ENCODE measurements at regions not wholly inside any gene's neighbourhood (a gene's known extent, or its start where the extent isn't known, plus 50 kb on each side); places are given as distances from the start of the nearest gene placed in this dataset.
A peak's percentile ranks its signal among the peaks of the same experiment; 100 is the strongest.

GRCh38 chr4:77430847-77431246 lies 174.8 kb upstream of the CXCL13 start:
- dilution Hi-C loops (cut with MboI; ENCODE audit: extremely low pct_ligation_motif_present, low sequenced_read_pairs), result no loop called here
- Histone ChIP-seq H3K9me1 (ENCODE audit: control insufficient read depth, extremely low read depth, insufficient read depth, low read length) (no peaks in the 10 kb centered on the region), H3K4me1 (ENCODE audit: control insufficient read depth, extremely low read depth, insufficient read depth, low read length) (no peaks in the 10 kb centered on the region), H3K4me2 (ENCODE audit: control insufficient read depth, extremely low read depth, insufficient read depth, low read depth, low read length) (no peak overlapping the region), H3K9me3 (ENCODE audit: control insufficient read depth, low read depth, low read length) (no peaks in the 10 kb centered on the region), H3K79me2 (ENCODE audit: control insufficient read depth, insufficient read depth, low read length) (no peaks in the 10 kb centered on the region), H3K27ac (ENCODE audit: control insufficient read depth, insufficient read depth, low read length) (no peak overlapping the region), H3K27me3 (ENCODE audit: control insufficient read depth, extremely low read depth, insufficient read depth, low read length) (peaks cover 17% of the 10 kb centered on the region), H4K20me1 (ENCODE audit: control insufficient read depth, extremely low read depth, insufficient read depth, low read length) (no peaks in the 10 kb centered on the region), H2AFZ (ENCODE audit: control insufficient read depth, low read length) (no peak overlapping the region), H3K4me3 (ENCODE audit: control insufficient read depth in 2 of 3, extremely low read depth in 1 of 3, insufficient read depth in 2 of 3, low read depth in 1 of 3, low read length in 3 of 3) (no peak overlapping the region), H3K36me3 (ENCODE audit: control insufficient read depth in 2 of 2, extremely low read depth in 1 of 2, insufficient read depth in 2 of 2, low read length in 2 of 2) (no peaks in the 10 kb centered on the region), H3K9ac (ENCODE audit: control insufficient read depth, extremely low read depth, insufficient read depth, low read length) (no peak overlapping the region)
- no peak for FAIRE-seq
- TF ChIP-seq EZH2 (IDR thresholded peaks at IDR 0.05; ENCODE audit: low read length) (no peak), CTCF (optimal IDR thresholded peaks at IDR 0.05 in 1 of 3, IDR thresholded peaks at IDR 0.05 in 1 of 3, conservative IDR thresholded peaks at IDR 0.05 in 1 of 3; ENCODE audit: extremely low read depth in 1 of 3, insufficient read depth in 2 of 3, low read length in 3 of 3) (peak in 2 of 3 experiments; percentile 14 to 21)
- no peak for DNase-seq (ENCODE audit: low read depth, low spot score)

GRCh38 chr4:77431546-77431945 lies 174.1 kb upstream of the CXCL13 start:
- H3K4me3 ChIP-seq (ENCODE audit: control insufficient read depth in 2 of 3, extremely low read depth in 1 of 3, insufficient read depth in 2 of 3, low read depth in 1 of 3, low read length in 3 of 3), result no peak overlapping the region
- H3K4me2 ChIP-seq (ENCODE audit: control insufficient read depth, extremely low read depth, insufficient read depth, low read depth, low read length), result no peak overlapping the region
- no peaks in the 10 kb centered on the region for H3K36me3 ChIP-seq (ENCODE audit: control insufficient read depth in 2 of 2, extremely low read depth in 1 of 2, insufficient read depth in 2 of 2, low read length in 2 of 2)
- H3K79me2 ChIP-seq (ENCODE audit: control insufficient read depth, insufficient read depth, low read length), result no peaks in the 10 kb centered on the region
- H4K20me1 ChIP-seq (ENCODE audit: control insufficient read depth, extremely low read depth, insufficient read depth, low read length), result no peaks in the 10 kb centered on the region
- no peak overlapping the region for H3K9ac ChIP-seq (ENCODE audit: control insufficient read depth, extremely low read depth, insufficient read depth, low read length)
- H2AFZ ChIP-seq (ENCODE audit: control insufficient read depth, low read length), result no peak overlapping the region
- H3K9me3 ChIP-seq (ENCODE audit: control insufficient read depth, low read depth, low read length), result no peaks in the 10 kb centered on the region
- H3K27ac ChIP-seq (ENCODE audit: control insufficient read depth, insufficient read depth, low read length), result no peak overlapping the region
- H3K9me1 ChIP-seq (ENCODE audit: control insufficient read depth, extremely low read depth, insufficient read depth, low read length), result no peaks in the 10 kb centered on the region
- TF ChIP-seq EZH2 (IDR thresholded peaks at IDR 0.05; ENCODE audit: low read length), result no peak
- no peak for TF ChIP-seq CTCF (optimal IDR thresholded peaks at IDR 0.05 in 1 of 3, IDR thresholded peaks at IDR 0.05 in 1 of 3, conservative IDR thresholded peaks at IDR 0.05 in 1 of 3; ENCODE audit: extremely low read depth in 1 of 3, insufficient read depth in 2 of 3, low read length in 3 of 3)
- dilution Hi-C loops (cut with MboI; ENCODE audit: extremely low pct_ligation_motif_present, low sequenced_read_pairs), result no loop called here
- no peak for DNase-seq (ENCODE audit: low read depth, low spot score)
- no peaks in the 10 kb centered on the region for H3K4me1 ChIP-seq (ENCODE audit: control insufficient read depth, extremely low read depth, insufficient read depth, low read length)
- H3K27me3 ChIP-seq (ENCODE audit: control insufficient read depth, extremely low read depth, insufficient read depth, low read length), result peaks cover 12% of the 10 kb centered on the region
- FAIRE-seq, result no peak
